B cell (primary cell): ENCODE measurements at regions not wholly inside any gene's neighbourhood (a gene's known extent, or its start where the extent isn't known, plus 50 kb on each side); places are given as distances from the start of the nearest gene placed in this dataset.

Source experiments
- ATAC-seq: fragments of 200-7000 bp; cut with Tn5 transposase; one replicate; pipeline ENCODE4 v1.10.0; 2021; ENCODE audit warnings: low read depth, mild to moderate bottlenecking, moderate number of reproducible peaks, moderate library complexity
- CTCF ChIA-PET: fragments of 350-600 bp; sonication (Branson Sonifier 250); formaldehyde crosslinking; loops from one replicate; lab custom pipeline; 2021; ENCODE audit warnings: antibody characterized with exemption, inconsistent platforms; lab: Charles Lee
- POLR2A ChIA-PET: fragments of 350-600 bp; sonication (Branson Sonifier 250); formaldehyde crosslinking; loops from one replicate; lab custom pipeline; 2021; ENCODE audit warnings: antibody characterized with exemption; lab: Charles Lee
- DNase-seq: peaks from one replicate; pipeline ENCODE4 v3.0.0; 2013
- H2AFZ ChIP-seq: 2 replicates; pipeline ENCODE4 v1.6.1; 2012; ENCODE audit warnings: mild to moderate bottlenecking, low read depth, low read length; ENCODE audit not compliant: insufficient read depth, poor library complexity, severe bottlenecking
- H3K27ac ChIP-seq, 2 donors: 1 replicate in 1 of 2; 2 replicates in 1 of 2; pipeline ENCODE4 v1.5.1; 2012 to 2013; ENCODE audit warnings: low read length in 2 of 2, mild to moderate bottlenecking in 2 of 2, moderate library complexity in 1 of 2
- H3K27me3 ChIP-seq, 4 experiments: fragments of 200-600 bp in 1 of 4; sonication (generic) in 1 of 4; replicated peaks in 1 of 4; 1 replicate in 2 of 4; 2 replicates in 2 of 4; pipeline versions ENCODE4 v1.6.1 to v1.7.0; 2013 to 2016; ENCODE audit warnings: low read length in 3 of 4, mild to moderate bottlenecking in 2 of 4, mixed read lengths in 1 of 4, moderate library complexity in 1 of 4; ENCODE audit not compliant: insufficient read depth in 4 of 4, control insufficient read depth in 3 of 4; ENCODE audit errors: control extremely low read depth in 1 of 4
- H3K36me3 ChIP-seq, 2 experiments: replicated peaks in 1 of 2; 1 replicate in 1 of 2; 2 replicates in 1 of 2; pipeline versions ENCODE4 v1.6.1 to v1.7.1; 2013; ENCODE audit warnings: low read length in 1 of 2; ENCODE audit not compliant: insufficient read depth in 2 of 2, control insufficient read depth in 1 of 2; ENCODE audit errors: control extremely low read depth in 1 of 2, extremely low read depth in 1 of 2
- H3K4me1 ChIP-seq, 2 donors: fragments of 200-600 bp in 1 of 2; sonication (generic) in 1 of 2; 1 replicate in 1 of 2; 2 replicates in 1 of 2; pipeline versions ENCODE4 v1.5.1 to v1.6.1; 2013 to 2017; ENCODE audit warnings: low read length in 2 of 2; ENCODE audit not compliant: control insufficient read depth in 2 of 2, insufficient read depth in 2 of 2
- H3K4me2 ChIP-seq: replicated peaks from 2 replicates; pipeline ENCODE3; 2012; ENCODE audit warnings: mild to moderate bottlenecking, low read depth, low read length; ENCODE audit not compliant: poor library complexity, severe bottlenecking
- H3K4me3 ChIP-seq, 5 experiments: fragments of 200-600 bp in 1 of 5; sonication (generic) in 1 of 5; 1 replicate in 3 of 5; 2 replicates in 2 of 5; pipeline versions ENCODE4 v1.5.1 to v1.7.0; 2011 to 2016; ENCODE audit warnings: low read length in 4 of 5, mild to moderate bottlenecking in 4 of 5, low read depth in 2 of 5, control low read depth in 1 of 5, moderate library complexity in 1 of 5; ENCODE audit not compliant: insufficient read depth in 1 of 5; ENCODE audit errors: control extremely low read depth in 1 of 5, extremely low read depth in 1 of 5
- H3K79me2 ChIP-seq: fragments of 200-600 bp; sonication (generic); one replicate; pipeline ENCODE4 v1.6.0; 2016; ENCODE audit warnings: low read length; ENCODE audit not compliant: control insufficient read depth, insufficient read depth
- H3K9ac ChIP-seq: fragments of 200-600 bp; sonication (generic); 2 replicates; pipeline ENCODE4 v1.6.1; 2017; ENCODE audit warnings: mild to moderate bottlenecking, low read length, moderate library complexity
- H3K9me3 ChIP-seq, 3 donors: one replicate each; pipeline versions ENCODE4 v1.6.1 to v1.7.1; 2013; ENCODE audit warnings: low read length in 2 of 3; ENCODE audit not compliant: control insufficient read depth in 2 of 3, insufficient read depth in 1 of 3; ENCODE audit errors: control extremely low read depth in 1 of 3
- H4K20me1 ChIP-seq: 2 replicates; pipeline ENCODE4 v1.6.0; 2012; ENCODE audit warnings: mild to moderate bottlenecking, low read length; ENCODE audit not compliant: insufficient read depth, control insufficient read depth, poor library complexity, severe bottlenecking
- H3K27ac Mint-ChIP-seq: one replicate; pipeline ENCODE4 v1.8.0; 2021; ENCODE audit warnings: mixed read lengths
- H3K27me3 Mint-ChIP-seq: one replicate; pipeline ENCODE4 v1.8.0; 2021; ENCODE audit warnings: mixed read lengths
- H3K4me1 Mint-ChIP-seq: one replicate; pipeline ENCODE4 v1.8.0; 2021; ENCODE audit warnings: mixed read lengths
- H3K4me3 Mint-ChIP-seq: one replicate; pipeline ENCODE4 v1.8.0; 2021; ENCODE audit warnings: mixed read lengths
- H3K9me3 Mint-ChIP-seq: one replicate; pipeline ENCODE4 v1.8.0; 2022; ENCODE audit warnings: mixed read lengths; ENCODE audit not compliant: insufficient read depth
- CTCF ChIP-seq: fragments of 200-600 bp; IDR thresholded peaks from one replicate; pipeline ENCODE4 v1.8.0; 2022; ENCODE audit warnings: antibody characterized with exemption, mild to moderate bottlenecking
- EZH2 ChIP-seq: IDR thresholded peaks from 2 replicates; pipeline ENCODE4 v1.6.1; 2012; ENCODE audit warnings: borderline replicate concordance, low read depth, mild to moderate bottlenecking, moderate library complexity, low read length; ENCODE audit not compliant: insufficient read depth, poor library complexity, severe bottlenecking
- WGBS: methylation state at CpG from one replicate; pipeline ENCODE4 v1.1.5; 2013; ENCODE audit warnings: missing lambda C conversion rate; ENCODE audit not compliant: insufficient coverage; 5-methylcytosine and 5-hydroxymethylcytosine counted together
- intact Hi-C: fragments of 100-400 bp; cut with micrococcal nuclease; formaldehyde crosslinking; loops from one replicate; pipeline ENCODE4 v1.10.0; 2022

- intact Hi-C loops, result no loop called here
- Histone ChIP-seq H3K27me3 (no peaks in the 10 kb centered on the region), H3K4me3 (no peak overlapping the region), H3K36me3 (no peaks in the 10 kb centered on the region), H2AFZ (no peak overlapping the region), H3K4me1 (no peaks in the 10 kb centered on the region), H3K9ac (no peak overlapping the region), H3K4me2 (no peak overlapping the region), H3K9me3 (peaks cover 0 to 12% (median 0%) of the 10 kb centered on the region in 3 donors), H4K20me1 (no peaks in the 10 kb centered on the region), H3K79me2 (no peaks in the 10 kb centered on the region), H3K27ac (no peak overlapping the region)
- Mint-ChIP-seq H3K9me3 (no peaks in the 10 kb centered on the region), H3K27me3 (no peaks in the 10 kb centered on the region), H3K4me3 (no peak overlapping the region), H3K27ac (no peak overlapping the region), H3K4me1 (no peaks in the 10 kb centered on the region)
- ATAC-seq, result no peak
- TF ChIP-seq CTCF (no peak), EZH2 (no peak)
- DNase-seq, result no peak
- ChIA-PET CTCF (no interaction called here), POLR2A (no interaction called here)
Measured at GRCh38 chr5:161094411-161094810, 242.4 kb upstream of the ATP10B start.

- Mint-ChIP-seq H3K4me3 (no peak overlapping the region), H3K27ac (no peak overlapping the region), H3K27me3 (no peaks in the 10 kb centered on the region), H3K9me3 (no peaks in the 10 kb centered on the region), H3K4me1 (no peaks in the 10 kb centered on the region)
- WGBS, result 75% methylated on average over 2 of the region's 2 CpGs
- H3K4me2 ChIP-seq, result no peak overlapping the region
- H3K27ac ChIP-seq, result no peak overlapping the region
- H3K9ac ChIP-seq, result no peak overlapping the region
- ATAC-seq (no peak), DNase-seq (no peak)
- intact Hi-C loops, result no loop called here
- H3K27me3 ChIP-seq, result no peaks in the 10 kb centered on the region
- H2AFZ ChIP-seq, result no peak overlapping the region
- no peaks in the 10 kb centered on the region for H4K20me1 ChIP-seq
- no peaks in the 10 kb centered on the region for H3K4me1 ChIP-seq
- no peaks in the 10 kb centered on the region for H3K36me3 ChIP-seq
- TF ChIP-seq CTCF (no peak), EZH2 (no peak)
- peaks cover 0 to 12% (median 0%) of the 10 kb centered on the region in 3 donors for H3K9me3 ChIP-seq
- H3K4me3 ChIP-seq, result no peak overlapping the region
- H3K79me2 ChIP-seq, result no peaks in the 10 kb centered on the region
- ChIA-PET CTCF (no interaction called here), POLR2A (no interaction called here)
Measured at GRCh38 chr5:161093100-161093499, 241.1 kb upstream of the ATP10B start.
